Uterus (tissue), 3 donors: ENCODE measurements at regions not wholly inside any gene's neighbourhood (a gene's known extent, or its start where the extent isn't known, plus 50 kb on each side); places are given as distances from the start of the nearest gene placed in this dataset. TPM values are rescaled to one million over a fixed set of nuclear protein-coding genes. Genes with fewer than 3 reads are reported as not detected.
"Not testable (repeated sequence)": the region's sequence is repeated elsewhere in the genome, so short reads cannot be mapped to it uniquely, and the experiment has no call there.

Experiments
- DNase-seq, 2 donors: peaks; one replicate each; pipeline ENCODE4 v3.0.0-alpha.2; 2019 to 2020
- H3K27ac ChIP-seq, 2 donors: fragments of 200-600 bp; sonication (generic); 1 replicate in 1 of 2; 2 replicates in 1 of 2; pipeline ENCODE4 v1.5.1; 2016 to 2018
- H3K27me3 ChIP-seq, 2 donors: fragments of 200-600 bp; sonication (generic); one replicate each; pipeline ENCODE4 v1.5.1; 2018 to 2019; ENCODE audit warnings: control low read depth in 1 of 2
- H3K36me3 ChIP-seq, 2 donors: fragments of 200-600 bp; sonication (generic); one replicate each; pipeline ENCODE4 v1.5.1; 2019; ENCODE audit warnings: control low read depth in 1 of 2
- H3K4me1 ChIP-seq, 2 donors: fragments of 200-600 bp; sonication (generic); one replicate each; pipeline ENCODE4 v1.5.1; 2018 to 2019; ENCODE audit warnings: control low read depth in 1 of 2
- H3K4me3 ChIP-seq, 2 donors: fragments of 200-600 bp; sonication (generic); 1 replicate in 1 of 2; 2 replicates in 1 of 2; pipeline ENCODE4 v1.5.1; 2018 to 2019; ENCODE audit warnings: mild to moderate bottlenecking in 1 of 2
- H3K9me3 ChIP-seq, 2 donors: fragments of 200-600 bp; sonication (generic); one replicate each; pipeline ENCODE4 v1.5.1; 2019; ENCODE audit warnings: control low read depth in 1 of 2
- CTCF ChIP-seq, 4 experiments: fragments of 200-600 bp in 2 of 4; fragments of 450-650 bp in 2 of 4; sonication (generic) in 2 of 4; IDR thresholded peaks; one replicate each; pipeline ENCODE4 v1.5.1; 2016 to 2019; ENCODE audit warnings: antibody characterized with exemption in 4 of 4, mild to moderate bottlenecking in 2 of 4, moderate library complexity in 1 of 4
- POLR2A ChIP-seq, 2 donors: fragments of 450-650 bp; IDR thresholded peaks; one replicate each; pipeline ENCODE4 v1.6.1; 2016; ENCODE audit warnings: antibody characterized with exemption in 2 of 2, mild to moderate bottlenecking in 1 of 2, moderate library complexity in 1 of 2
- intact Hi-C: fragments of 100-400 bp; cut with DNase I; formaldehyde crosslinking; loops from one replicate; pipeline ENCODE4 v1.15.1; 2023; ENCODE audit warnings: low total_unique reads
- small RNA-seq: library from RNA; depleted of rRNA; stranded (forward); fragments of <200 nt; gene quantifications from one replicate; pipeline ENCODE3, GENCODE V24; 2016
- donor health status: DM: yes; HTN: yes; CAD: no.

- H3K27me3 ChIP-seq, H3K4me3 ChIP-seq, intact Hi-C loops, DNase-seq, H3K36me3 ChIP-seq, H3K9me3 ChIP-seq, H3K27ac ChIP-seq, H3K4me1 ChIP-seq: not testable (repeated sequence)
Observed at GRCh38 chr5:62255551-62255950, 50.5 kb upstream of the KIF2A start.

GRCh38 chr5:62256161-62257019 lies 49.6 kb upstream of the KIF2A start:
- TF ChIP-seq CTCF (IDR thresholded peaks at IDR 0.05) = no peak
- no peak for TF ChIP-seq POLR2A (IDR thresholded peaks at IDR 0.05)
- Histone ChIP-seq H3K4me1 (no peaks in the 10 kb centered on the region), H3K27me3 (no peaks in the 10 kb centered on the region), H3K4me3 (no peak overlapping the region), H3K36me3 (no peaks in the 10 kb centered on the region), H3K27ac (no peak overlapping the region), H3K9me3 (no peaks in the 10 kb centered on the region)
- no peak for DNase-seq
- intact Hi-C loops = no loop called here

Small RNAs in the stretch of these regions (small RNA-seq; reads per million reads assigned to genes)
- gene RN7SKP157 (not detected), gene RNU6-913P (not detected)
